ENCODE measurements at regions not wholly inside any gene's neighbourhood (a gene's known extent, or its start where the extent isn't known, plus 50 kb on each side); places are given as distances from the start of the nearest gene placed in this dataset.
A peak's percentile ranks its signal among the peaks of the same experiment; 100 is the strongest.
"Not testable (repeated sequence)": the region's sequence is repeated elsewhere in the genome, so short reads cannot be mapped to it uniquely, and the experiment has no call there.

DNA sequence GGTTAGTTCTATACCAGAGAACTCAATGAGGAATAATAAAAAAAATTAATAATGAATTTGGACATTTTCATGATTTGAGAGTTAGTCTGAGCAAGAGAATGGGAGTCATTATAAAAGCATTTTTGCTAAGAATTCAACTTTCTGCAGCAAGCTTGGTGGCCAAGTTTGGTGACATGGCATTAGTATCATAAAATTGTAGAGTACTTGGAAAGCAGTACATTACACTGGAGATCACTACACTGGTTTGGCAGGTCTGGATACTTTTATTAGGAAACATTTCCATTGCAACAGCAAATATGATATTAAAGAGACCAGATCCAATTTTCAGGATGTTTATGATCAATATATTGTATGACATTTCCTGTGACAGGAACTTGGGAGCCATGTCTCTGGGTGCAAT lies 249.1 kb upstream of the INTU start:
- H3K4me3 ChIP-seq (ENCODE audit: low read length), result no peak overlapping the region
- TF ChIP-seq, protein P1, sequence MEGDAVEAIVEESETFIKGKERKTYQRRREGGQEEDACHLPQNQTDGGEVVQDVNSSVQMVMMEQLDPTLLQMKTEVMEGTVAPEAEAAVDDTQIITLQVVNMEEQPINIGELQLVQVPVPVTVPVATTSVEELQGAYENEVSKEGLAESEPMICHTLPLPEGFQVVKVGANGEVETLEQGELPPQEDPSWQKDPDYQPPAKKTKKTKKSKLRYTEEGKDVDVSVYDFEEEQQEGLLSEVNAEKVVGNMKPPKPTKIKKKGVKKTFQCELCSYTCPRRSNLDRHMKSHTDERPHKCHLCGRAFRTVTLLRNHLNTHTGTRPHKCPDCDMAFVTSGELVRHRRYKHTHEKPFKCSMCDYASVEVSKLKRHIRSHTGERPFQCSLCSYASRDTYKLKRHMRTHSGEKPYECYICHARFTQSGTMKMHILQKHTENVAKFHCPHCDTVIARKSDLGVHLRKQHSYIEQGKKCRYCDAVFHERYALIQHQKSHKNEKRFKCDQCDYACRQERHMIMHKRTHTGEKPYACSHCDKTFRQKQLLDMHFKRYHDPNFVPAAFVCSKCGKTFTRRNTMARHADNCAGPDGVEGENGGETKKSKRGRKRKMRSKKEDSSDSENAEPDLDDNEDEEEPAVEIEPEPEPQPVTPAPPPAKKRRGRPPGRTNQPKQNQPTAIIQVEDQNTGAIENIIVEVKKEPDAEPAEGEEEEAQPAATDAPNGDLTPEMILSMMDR (conservative IDR thresholded peaks at IDR 0.05; ENCODE audit: low read length), result no peak
- DNase-seq (ENCODE audit: low read depth), result no peak

GRCh38 chr4:127394516-127394915 lies 238.2 kb upstream of the INTU start:
- TF ChIP-seq, protein P1 (conservative IDR thresholded peaks at IDR 0.05; ENCODE audit: low read length), result no peak
- DNase-seq (ENCODE audit: low read depth), result no peak
- no peak overlapping the region for H3K4me3 ChIP-seq (ENCODE audit: low read length)

DNA sequence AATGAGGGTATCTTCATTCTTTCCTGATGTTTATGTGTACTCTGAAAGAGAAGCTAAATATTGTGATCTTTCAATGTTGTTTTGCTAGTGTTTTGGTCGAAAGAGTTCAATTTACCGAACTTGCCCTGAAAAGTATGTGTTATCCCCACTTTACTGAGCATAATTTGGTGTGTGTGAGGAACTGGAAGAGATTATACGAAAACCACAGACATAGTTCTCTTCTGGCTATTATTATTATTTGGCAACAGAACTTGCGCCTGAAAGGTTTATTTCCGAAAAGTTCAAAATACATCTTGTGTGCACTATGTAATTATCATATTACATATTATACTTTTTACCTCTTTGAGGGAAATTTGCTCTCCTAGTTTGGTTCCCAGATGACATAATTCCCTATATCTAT lies 232.5 kb upstream of the INTU start:
- peak; percentile 21 for DNase-seq (ENCODE audit: low read depth)
- TF ChIP-seq, protein P1 (conservative IDR thresholded peaks at IDR 0.05; ENCODE audit: low read length), result no peak
- no peak overlapping the region for H3K4me3 ChIP-seq (ENCODE audit: low read length)

DNA sequence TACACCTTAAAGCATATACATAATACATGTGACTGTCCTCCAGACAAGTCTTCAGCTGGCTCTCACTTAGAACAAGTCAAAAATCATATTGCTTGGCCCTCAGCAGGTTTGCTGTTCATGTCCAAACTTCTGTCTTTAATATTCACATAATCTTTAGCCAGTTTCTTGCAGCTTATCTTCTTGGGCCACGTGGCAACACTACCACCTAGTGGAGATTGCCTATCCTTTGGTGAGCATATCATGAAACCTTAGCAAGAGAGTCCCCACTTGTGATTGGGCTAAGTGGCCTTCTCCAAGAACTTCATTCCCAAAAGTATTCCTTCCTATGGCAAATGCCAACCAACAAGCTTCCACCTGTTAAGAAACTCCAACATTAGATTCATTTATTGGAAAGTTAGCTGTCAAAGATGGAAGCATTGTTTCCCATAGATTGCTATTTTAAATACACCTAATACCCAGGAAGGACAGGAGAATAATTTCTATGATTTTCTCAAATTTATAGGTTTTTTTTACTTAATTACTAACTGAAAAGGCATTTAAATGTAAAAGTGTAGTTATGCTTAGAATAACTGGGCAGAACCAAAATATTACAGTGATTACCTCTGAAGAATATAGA lies 231.9 kb upstream of the INTU start:
- TF ChIP-seq, protein P1 (conservative IDR thresholded peaks at IDR 0.05; ENCODE audit: low read length), result peak; percentile 98
- no peak overlapping the region for H3K4me3 ChIP-seq (ENCODE audit: low read length)
- peak; percentile 84 for DNase-seq (ENCODE audit: low read depth)

GRCh38 chr4:127403471-127404084 lies 229.2 kb upstream of the INTU start:
- TF ChIP-seq, protein P1 (conservative IDR thresholded peaks at IDR 0.05; ENCODE audit: low read length), result no peak
- no peak for DNase-seq (ENCODE audit: low read depth)
- no peak overlapping the region for H3K4me3 ChIP-seq (ENCODE audit: low read length)

GRCh38 chr4:127406187-127406586 lies 226.6 kb upstream of the INTU start:
- TF ChIP-seq, protein P1 (conservative IDR thresholded peaks at IDR 0.05; ENCODE audit: low read length), result no peak
- no peak overlapping the region for H3K4me3 ChIP-seq (ENCODE audit: low read length)
- DNase-seq (ENCODE audit: low read depth), result no peak

DNA sequence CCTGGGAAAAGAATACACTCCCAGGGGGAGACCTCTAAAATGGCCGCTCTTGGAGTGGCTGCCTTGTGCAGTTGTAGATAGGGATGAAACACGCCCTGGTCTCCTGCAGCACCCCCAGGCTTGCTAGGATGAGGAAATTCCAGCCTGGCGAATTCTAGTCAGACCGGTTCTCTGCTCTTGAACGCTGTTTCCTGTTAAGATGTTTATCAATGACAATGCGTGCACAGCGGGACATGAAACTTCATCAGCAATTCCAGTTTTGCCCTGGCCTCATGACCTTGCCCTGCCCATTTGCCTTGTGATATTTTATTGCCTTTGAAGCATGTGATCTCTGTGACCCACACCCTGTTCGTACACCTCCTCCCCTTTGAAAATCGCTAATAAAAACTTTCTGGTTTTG lies 225.2 kb upstream of the INTU start:
- DNase-seq (ENCODE audit: low read depth); H3K4me3 ChIP-seq (ENCODE audit: low read length): not testable (repeated sequence)
